Panc1 (cell line): ENCODE measurements at regions not wholly inside any gene's neighbourhood (a gene's known extent, or its start where the extent isn't known, plus 50 kb on each side); places are given as distances from the start of the nearest gene placed in this dataset.

Source experiments
- ATAC-seq: fragments of 200-7000 bp; cut with Tn5 transposase; 2 replicates; pipeline ENCODE4 v1.9.1; 2020; ENCODE audit warnings: mild to moderate bottlenecking, moderate library complexity
- BruUV-seq: library from RNA; stranded (reverse); fragments of 400-500 nt; replicated peaks from 2 replicates; lab custom pipeline; 2021; lab: Mats Ljungman, UMichigan
- CTCF ChIA-PET: fragments of 300-600 bp; sonication (Branson Sonifier 250); formaldehyde crosslinking; loops from one replicate; lab custom pipeline; 2022; ENCODE audit warnings: antibody characterized with exemption; lab: Charles Lee
- POLR2A ChIA-PET: fragments of 300-600 bp; sonication (Branson Sonifier 250); formaldehyde crosslinking; loops from one replicate; lab custom pipeline; 2022; ENCODE audit warnings: antibody characterized with exemption; lab: Charles Lee
- DNase-seq: peaks from one replicate; pipeline ENCODE4 v3.0.0-alpha.2; 2010; ENCODE audit warnings: low read depth, low spot score
- H3K27ac ChIP-seq: 2 replicates; pipeline ENCODE4 v1.5.1; 2011; ENCODE audit warnings: mild to moderate bottlenecking, low read length, inconsistent platforms
- H3K27me3 ChIP-seq: fragments of 200-500 bp; sonication (Bioruptor generic); 2 replicates; pipeline ENCODE4 v1.6.0; 2014; ENCODE audit warnings: low read length, inconsistent platforms; ENCODE audit not compliant: control insufficient read depth, insufficient read depth
- H3K36me3 ChIP-seq: fragments of 200-500 bp; sonication (Bioruptor generic); 2 replicates; pipeline ENCODE4 v1.5.1; 2014; ENCODE audit warnings: inconsistent platforms, mild to moderate bottlenecking, low read length, moderate library complexity; ENCODE audit not compliant: control insufficient read depth, insufficient read depth
- H3K4me1 ChIP-seq: 2 replicates; pipeline ENCODE4 v1.5.1; 2011; ENCODE audit warnings: inconsistent platforms, mild to moderate bottlenecking, low read length, moderate library complexity; ENCODE audit not compliant: control insufficient read depth, insufficient read depth
- H3K4me3 ChIP-seq, 2 experiments: 2 replicates each; pipeline ENCODE4 v1.5.1; 2011 to 2012; ENCODE audit warnings: low read depth in 2 of 2, low read length in 2 of 2, mild to moderate bottlenecking in 2 of 2, inconsistent platforms in 1 of 2, moderate library complexity in 1 of 2
- H3K9me3 ChIP-seq: fragments of 200-500 bp; sonication (Bioruptor generic); 2 replicates; pipeline ENCODE4 v1.5.1; 2014; ENCODE audit warnings: low read depth, mild to moderate bottlenecking, inconsistent platforms, low read length, moderate library complexity; ENCODE audit not compliant: control insufficient read depth, insufficient read depth
- CTCF ChIP-seq: fragments of 450-650 bp; IDR thresholded peaks from 2 replicates; pipeline ENCODE4 v1.5.1; 2017; ENCODE audit warnings: mild to moderate bottlenecking
- POLR2AphosphoS5 ChIP-seq: IDR thresholded peaks from 2 replicates; pipeline ENCODE4 v1.6.1; 2012; ENCODE audit warnings: mild to moderate bottlenecking, low read depth, low read length, moderate library complexity
- SIN3A ChIP-seq: IDR thresholded peaks from 2 replicates; pipeline ENCODE4 v1.6.1; 2012; ENCODE audit warnings: low read depth, mild to moderate bottlenecking, low read length, moderate library complexity, borderline replicate concordance; ENCODE audit not compliant: insufficient read depth
- TCF7L2 ChIP-seq: IDR thresholded peaks from 2 replicates; pipeline ENCODE4 v1.6.1; 2011; ENCODE audit warnings: mild to moderate bottlenecking, low read depth, low read length, inconsistent platforms
- in situ Hi-C: cut with HindIII; loops from 2 replicates; pipeline ENCODE4 v1.10.0; 2016; ENCODE audit warnings: low sequenced_read_pairs, low pct_unique_long_range_greater_than_20kb
- intact Hi-C: fragments of 100-400 bp; cut with micrococcal nuclease; formaldehyde crosslinking; loops from one replicate; pipeline ENCODE4 v1.10.0; 2022; ENCODE audit not compliant: unreplicated experiment
- TF ChIP-seq, protein P1 (sequence below), 2 experiments: IDR thresholded peaks; 2 replicates each; pipeline ENCODE4 v1.6.1; 2011 to 2012; ENCODE audit warnings: low read depth in 2 of 2, control low read depth in 1 of 2, low read length in 1 of 2, mild to moderate bottlenecking in 1 of 2, moderate library complexity in 1 of 2; ENCODE audit not compliant: insufficient read depth in 1 of 2

DNA sequence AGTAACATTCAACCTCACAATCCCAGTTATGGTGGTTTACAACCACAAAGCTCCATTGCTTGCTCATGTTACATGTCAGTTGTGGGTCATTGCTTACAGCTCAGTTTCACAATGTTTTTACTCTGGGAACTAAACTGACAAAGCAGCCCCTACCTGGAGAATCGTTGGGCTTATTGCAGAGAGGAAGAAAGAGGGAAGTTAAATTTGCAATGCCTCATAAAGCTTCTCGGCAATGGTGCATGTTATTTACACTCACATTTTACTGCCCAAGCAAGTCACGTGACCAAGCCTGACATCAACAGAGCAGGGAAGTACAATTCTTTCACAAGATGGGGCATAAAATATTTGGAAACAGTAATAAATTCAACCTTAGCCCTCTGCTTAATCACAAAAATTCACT, 441.6 kb downstream of the TDRD3 start:
- Histone ChIP-seq H3K36me3 (no peaks in the 10 kb centered on the region), H3K4me3 (no peak overlapping the region), H3K4me1 (no peaks in the 10 kb centered on the region), H3K27me3 (no peaks in the 10 kb centered on the region), H3K9me3 (no peaks in the 10 kb centered on the region), H3K27ac (no peak overlapping the region)
- intact Hi-C loops, result no loop called here
- DNase-seq, result no peak
- POLR2A ChIA-PET, result no interaction called here
- ATAC-seq, result no peak
- no peak for TF ChIP-seq TCF7L2
- in situ Hi-C loops, result no loop called here
- CTCF ChIA-PET, result no interaction called here
- no TSS peak for BruUV-seq

DNA sequence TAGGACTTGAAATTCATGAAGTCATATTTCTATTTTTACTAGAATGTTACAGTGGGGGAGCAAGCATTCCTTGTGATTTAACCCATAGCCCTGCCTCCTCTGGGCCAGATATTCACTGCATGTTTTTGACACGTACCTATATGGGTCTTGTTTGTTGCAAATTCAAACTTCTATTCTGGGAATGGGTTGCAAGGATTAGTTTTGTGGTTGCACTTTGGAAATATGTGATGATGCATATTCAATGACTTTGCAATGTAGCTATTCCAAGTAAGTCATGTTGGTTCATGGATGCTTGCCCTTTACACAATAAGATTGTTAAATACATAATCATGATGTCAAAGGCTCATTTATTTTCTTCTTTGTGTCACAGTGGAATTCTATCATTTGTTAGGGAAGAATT, 440.8 kb downstream of the TDRD3 start:
- POLR2A ChIA-PET, result no interaction called here
- no peak for TF ChIP-seq CTCF
- no peak for TF ChIP-seq POLR2AphosphoS5
- TF ChIP-seq SIN3A, result no peak
- TF ChIP-seq, protein P1, sequence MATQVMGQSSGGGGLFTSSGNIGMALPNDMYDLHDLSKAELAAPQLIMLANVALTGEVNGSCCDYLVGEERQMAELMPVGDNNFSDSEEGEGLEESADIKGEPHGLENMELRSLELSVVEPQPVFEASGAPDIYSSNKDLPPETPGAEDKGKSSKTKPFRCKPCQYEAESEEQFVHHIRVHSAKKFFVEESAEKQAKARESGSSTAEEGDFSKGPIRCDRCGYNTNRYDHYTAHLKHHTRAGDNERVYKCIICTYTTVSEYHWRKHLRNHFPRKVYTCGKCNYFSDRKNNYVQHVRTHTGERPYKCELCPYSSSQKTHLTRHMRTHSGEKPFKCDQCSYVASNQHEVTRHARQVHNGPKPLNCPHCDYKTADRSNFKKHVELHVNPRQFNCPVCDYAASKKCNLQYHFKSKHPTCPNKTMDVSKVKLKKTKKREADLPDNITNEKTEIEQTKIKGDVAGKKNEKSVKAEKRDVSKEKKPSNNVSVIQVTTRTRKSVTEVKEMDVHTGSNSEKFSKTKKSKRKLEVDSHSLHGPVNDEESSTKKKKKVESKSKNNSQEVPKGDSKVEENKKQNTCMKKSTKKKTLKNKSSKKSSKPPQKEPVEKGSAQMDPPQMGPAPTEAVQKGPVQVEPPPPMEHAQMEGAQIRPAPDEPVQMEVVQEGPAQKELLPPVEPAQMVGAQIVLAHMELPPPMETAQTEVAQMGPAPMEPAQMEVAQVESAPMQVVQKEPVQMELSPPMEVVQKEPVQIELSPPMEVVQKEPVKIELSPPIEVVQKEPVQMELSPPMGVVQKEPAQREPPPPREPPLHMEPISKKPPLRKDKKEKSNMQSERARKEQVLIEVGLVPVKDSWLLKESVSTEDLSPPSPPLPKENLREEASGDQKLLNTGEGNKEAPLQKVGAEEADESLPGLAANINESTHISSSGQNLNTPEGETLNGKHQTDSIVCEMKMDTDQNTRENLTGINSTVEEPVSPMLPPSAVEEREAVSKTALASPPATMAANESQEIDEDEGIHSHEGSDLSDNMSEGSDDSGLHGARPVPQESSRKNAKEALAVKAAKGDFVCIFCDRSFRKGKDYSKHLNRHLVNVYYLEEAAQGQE (IDR thresholded peaks at IDR 0.05; ENCODE audit: insufficient read depth in 1 of 2, low read depth in 2 of 2, low read length in 1 of 2), result no peak
- no peak for TF ChIP-seq TCF7L2
- no TSS peak for BruUV-seq

DNA sequence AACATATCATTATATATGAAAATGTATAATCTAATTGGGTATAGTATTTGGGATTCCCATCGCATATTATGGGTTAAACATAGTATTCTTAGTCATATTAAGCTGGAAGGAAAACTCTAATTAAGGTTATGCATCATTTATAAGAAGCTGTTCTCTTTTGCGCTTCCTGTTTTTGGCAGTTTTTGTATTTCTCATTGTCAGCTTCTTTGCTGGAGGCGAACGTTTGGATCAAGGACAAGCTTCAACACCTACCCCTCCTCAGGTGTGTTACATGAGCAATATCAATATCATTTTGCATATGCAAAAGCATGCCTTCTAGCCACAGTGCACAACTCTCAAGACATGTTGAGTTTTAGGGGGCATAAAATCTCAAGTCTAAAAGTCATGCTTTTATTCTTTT, 439.8 kb downstream of the TDRD3 start:
- H3K27me3 ChIP-seq, result no peaks in the 10 kb centered on the region
- in situ Hi-C loops (no loop called here), intact Hi-C loops (no loop called here)
- no peak for ATAC-seq
- BruUV-seq, result no TSS peak
- H3K9me3 ChIP-seq, result no peaks in the 10 kb centered on the region
- no peaks in the 10 kb centered on the region for H3K4me1 ChIP-seq
- POLR2A ChIA-PET, result no interaction called here
- TF ChIP-seq CTCF, result no peak
- H3K4me3 ChIP-seq, result no peak overlapping the region
- CTCF ChIA-PET, result no interaction called here
- no peaks in the 10 kb centered on the region for H3K36me3 ChIP-seq
- no peak for DNase-seq
- H3K27ac ChIP-seq, result no peak overlapping the region

More for the DNA sequence above, 440.8 kb downstream of the TDRD3 start:
- DNase-seq, result no peak
- intact Hi-C loops (no loop called here), in situ Hi-C loops (no loop called here)
- H3K27ac ChIP-seq, result no peak overlapping the region
- CTCF ChIA-PET, result no interaction called here
- no peak overlapping the region for H3K4me3 ChIP-seq
- ATAC-seq, result no peak
- no peaks in the 10 kb centered on the region for H3K36me3 ChIP-seq
- H3K27me3 ChIP-seq, result no peaks in the 10 kb centered on the region
- no peaks in the 10 kb centered on the region for H3K4me1 ChIP-seq
- H3K9me3 ChIP-seq, result no peaks in the 10 kb centered on the region
